GM10248 (cell line): ENCODE measurements at regions not wholly inside any gene's neighbourhood (a gene's known extent, or its start where the extent isn't known, plus 50 kb on each side); places are given as distances from the start of the nearest gene placed in this dataset.

ENCODE experiments used
- CTCF ChIA-PET: fragments of 300-600 bp; sonication (Branson Sonifier 250); formaldehyde crosslinking; extraction: SDS; loops from one replicate; lab custom pipeline; 2021; ENCODE audit warnings: antibody characterized with exemption; lab: Yijun Ruan, JAX
- POLR2A ChIA-PET: fragments of 350-650 bp; sonication (Branson Sonifier 250); formaldehyde crosslinking; extraction: SDS; loops from one replicate; lab custom pipeline; 2020; ENCODE audit warnings: antibody characterized with exemption; lab: Yijun Ruan, JAX
- DNase-seq: peaks from one replicate; pipeline ENCODE4 v3.0.0; 2012; ENCODE audit errors: extremely low spot score
- TF ChIP-seq, protein P1 (sequence below): IDR thresholded peaks from 2 replicates; pipeline ENCODE4 v1.5.1; 2012; ENCODE audit warnings: mild to moderate bottlenecking, low read depth; ENCODE audit errors: extremely low read depth, missing control alignments, control extremely low read depth

DNA sequence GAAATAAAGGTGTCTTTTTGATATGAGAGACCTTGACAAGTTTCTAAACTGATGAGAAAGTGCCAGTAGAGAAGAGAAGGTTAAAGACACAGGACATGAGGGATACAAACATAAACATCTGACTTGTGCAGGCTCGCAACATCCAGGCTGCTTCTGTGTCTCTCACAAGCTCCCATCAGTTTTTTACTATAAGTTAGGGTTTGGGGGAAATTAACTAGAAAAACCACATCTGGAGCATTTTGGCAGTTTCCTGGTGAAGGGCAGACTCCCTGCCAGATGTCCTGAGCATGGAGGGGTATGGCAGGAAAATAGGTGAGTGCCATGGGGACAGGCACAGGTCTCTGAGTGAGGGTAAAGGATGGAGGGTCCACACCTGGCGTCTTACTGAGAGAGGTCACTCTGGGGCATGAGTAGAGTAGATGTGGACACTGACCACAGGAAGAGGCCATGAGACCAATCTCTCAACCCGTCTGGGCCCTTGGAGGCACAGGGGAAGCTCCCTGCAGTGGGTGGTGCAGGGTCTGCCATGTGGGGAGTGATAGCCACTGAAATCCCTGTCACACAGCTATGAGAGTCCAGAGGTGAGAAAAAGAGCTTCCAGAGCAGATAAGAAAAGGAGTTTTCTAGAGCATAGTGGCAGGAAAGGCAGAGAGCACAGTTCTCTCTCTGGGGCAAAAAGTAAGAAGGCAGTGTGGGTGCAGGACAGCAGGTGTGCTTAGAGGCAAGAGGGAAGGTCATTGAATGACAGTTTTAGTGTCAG lies 193.3 kb upstream of the SYNDIG1 start:
- TF ChIP-seq, protein P1, sequence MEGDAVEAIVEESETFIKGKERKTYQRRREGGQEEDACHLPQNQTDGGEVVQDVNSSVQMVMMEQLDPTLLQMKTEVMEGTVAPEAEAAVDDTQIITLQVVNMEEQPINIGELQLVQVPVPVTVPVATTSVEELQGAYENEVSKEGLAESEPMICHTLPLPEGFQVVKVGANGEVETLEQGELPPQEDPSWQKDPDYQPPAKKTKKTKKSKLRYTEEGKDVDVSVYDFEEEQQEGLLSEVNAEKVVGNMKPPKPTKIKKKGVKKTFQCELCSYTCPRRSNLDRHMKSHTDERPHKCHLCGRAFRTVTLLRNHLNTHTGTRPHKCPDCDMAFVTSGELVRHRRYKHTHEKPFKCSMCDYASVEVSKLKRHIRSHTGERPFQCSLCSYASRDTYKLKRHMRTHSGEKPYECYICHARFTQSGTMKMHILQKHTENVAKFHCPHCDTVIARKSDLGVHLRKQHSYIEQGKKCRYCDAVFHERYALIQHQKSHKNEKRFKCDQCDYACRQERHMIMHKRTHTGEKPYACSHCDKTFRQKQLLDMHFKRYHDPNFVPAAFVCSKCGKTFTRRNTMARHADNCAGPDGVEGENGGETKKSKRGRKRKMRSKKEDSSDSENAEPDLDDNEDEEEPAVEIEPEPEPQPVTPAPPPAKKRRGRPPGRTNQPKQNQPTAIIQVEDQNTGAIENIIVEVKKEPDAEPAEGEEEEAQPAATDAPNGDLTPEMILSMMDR: no peak
- no peak for DNase-seq
- POLR2A ChIA-PET: no interaction called here
- CTCF ChIA-PET: interaction anchor here (1.4 to 1.5 kb wide), 2 partner anchors 20 to 28 kb away, joined by 3 read pairs; no protein-coding TSS in a partner anchor

DNA sequence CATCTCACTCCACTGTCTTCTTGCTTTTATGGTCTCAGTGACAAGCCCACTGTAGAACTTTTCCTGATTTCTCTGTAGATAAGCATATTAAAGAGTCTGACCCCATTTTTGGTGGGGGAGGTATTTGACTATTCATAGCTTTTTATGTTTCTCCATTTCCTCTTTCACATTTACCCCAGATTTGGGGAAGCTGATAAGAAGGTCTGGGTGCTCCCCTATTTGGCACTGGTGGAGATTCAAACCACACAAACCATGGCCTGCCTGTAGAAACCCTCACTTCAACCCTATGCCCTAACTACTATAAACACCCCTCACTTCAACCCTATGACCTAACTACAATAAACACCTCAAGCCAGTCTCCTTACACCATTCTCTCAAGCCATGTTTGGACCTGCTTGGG lies 196.2 kb upstream of the SYNDIG1 start:
- POLR2A ChIA-PET: no interaction called here
- CTCF ChIA-PET: no interaction called here
- DNase-seq: no peak
- TF ChIP-seq, protein P1: no peak

DNA sequence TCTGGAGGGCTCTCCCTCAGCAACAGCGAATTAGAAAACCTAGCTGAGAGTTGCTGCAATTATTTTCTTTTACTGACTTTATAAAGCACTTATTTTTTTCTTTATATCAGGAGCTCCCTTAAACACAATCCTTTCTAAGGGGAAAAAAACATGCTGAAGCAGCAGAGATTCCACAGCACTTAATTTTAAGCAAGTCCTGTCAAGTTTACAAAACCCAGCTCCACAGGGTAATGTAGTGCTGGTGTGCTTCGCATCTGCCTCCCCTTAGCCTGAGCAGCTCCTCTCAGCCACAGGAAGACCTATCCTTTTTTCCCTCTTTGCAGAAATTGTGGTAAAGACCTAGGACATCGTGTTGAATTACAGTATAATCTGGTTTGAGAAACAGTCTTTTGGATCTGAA lies 208.1 kb upstream of the SYNDIG1 start:
- no peak for DNase-seq
- ChIA-PET POLR2A (interaction anchor here (0.6 kb wide), 1 partner anchor 16 kb away, joined by 3 read pairs; no protein-coding TSS in a partner anchor), CTCF (interaction anchor here (0.9 kb wide), 1 partner anchor 22 kb away, joined by 4 read pairs; no protein-coding TSS in a partner anchor)
- TF ChIP-seq, protein P1: no peak

DNA sequence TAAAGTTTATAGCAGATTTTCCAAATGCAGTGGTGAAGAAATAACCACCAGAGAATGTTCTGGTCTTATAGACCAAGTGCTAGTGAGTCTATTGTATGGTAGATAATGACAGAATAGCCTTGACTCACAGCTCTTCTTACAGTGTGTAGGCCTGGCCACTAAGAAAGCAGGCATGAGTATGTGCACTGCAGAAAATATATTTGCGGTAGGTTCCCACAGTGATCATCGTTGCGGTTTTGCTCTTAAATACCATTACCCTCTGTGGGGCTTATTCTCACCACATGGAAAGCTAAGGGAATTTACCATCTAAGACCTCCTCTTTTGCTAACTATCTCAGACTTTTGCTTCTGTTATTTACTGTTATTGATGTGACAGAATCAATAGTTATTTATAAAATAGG lies 212.3 kb upstream of the SYNDIG1 start:
- CTCF ChIA-PET: interaction anchor here (1.2 to 2.1 kb wide), 2 partner anchors 12 to 34 kb away, joined by 3 to 5 read pairs; no protein-coding TSS in a partner anchor
- POLR2A ChIA-PET: no interaction called here
- TF ChIP-seq, protein P1: no peak
- no peak for DNase-seq

DNA sequence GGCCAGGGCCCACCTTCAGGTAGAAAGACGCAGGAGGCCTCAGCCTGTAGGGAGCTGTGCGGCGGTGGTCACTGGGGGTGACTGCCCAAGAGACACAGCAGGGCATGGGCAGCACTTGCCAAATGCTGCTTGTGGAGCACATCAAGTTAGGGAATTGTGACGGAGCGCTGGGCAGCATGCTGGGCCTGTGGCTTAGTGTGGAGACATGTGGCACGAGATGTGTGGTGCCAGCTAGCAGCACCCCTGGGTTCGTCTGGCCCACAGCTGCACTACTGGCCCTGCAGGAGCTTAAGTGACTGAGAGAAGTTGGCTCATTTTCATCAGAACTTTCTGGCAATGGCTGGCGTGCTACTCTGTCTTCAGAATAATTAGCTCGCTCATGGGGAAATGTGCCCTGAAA lies 213.1 kb upstream of the SYNDIG1 start:
- ChIA-PET CTCF (interaction anchor here (2.1 kb wide), 1 partner anchor 12 kb away, joined by 5 read pairs; no protein-coding TSS in a partner anchor), POLR2A (no interaction called here)
- TF ChIP-seq, protein P1: no peak
- DNase-seq: no peak

DNA sequence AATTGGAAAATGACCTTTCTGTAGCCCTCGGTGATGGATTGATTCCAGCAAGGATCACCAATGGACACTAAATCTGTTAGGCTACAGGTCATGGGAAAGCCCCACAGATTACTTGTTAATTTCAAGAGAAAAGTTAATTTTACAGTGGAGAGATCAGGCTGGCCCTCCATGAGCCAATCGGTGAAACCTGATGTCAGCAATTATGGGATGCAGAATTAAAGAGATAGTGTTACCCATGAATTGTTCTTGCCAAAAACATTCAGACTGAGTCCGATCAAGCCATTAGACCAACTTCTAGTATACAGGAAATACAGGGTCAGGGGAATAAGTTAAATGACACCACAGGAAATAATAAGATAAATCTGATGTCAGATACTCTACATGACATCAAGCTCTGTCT lies 214.9 kb upstream of the SYNDIG1 start:
- ChIA-PET POLR2A (no interaction called here), CTCF (no interaction called here)
- TF ChIP-seq, protein P1: no peak
- DNase-seq: no peak
